Thyroid gland (tissue), 4 donors: ENCODE measurements at regions not wholly inside any gene's neighbourhood (a gene's known extent, or its start where the extent isn't known, plus 50 kb on each side); places are given as distances from the start of the nearest gene placed in this dataset.

Experiments used
- DNase-seq, 2 donors: peaks; one replicate each; pipeline ENCODE4 v3.0.0-alpha.2; 2019
- H3K27ac ChIP-seq, 3 donors: fragments of 200-600 bp; sonication (generic); 1 replicate in 2 of 3; 2 replicates in 1 of 3; pipeline ENCODE4 v1.5.1; 2016 to 2019; ENCODE audit warnings: mild to moderate bottlenecking in 1 of 3, moderate library complexity in 1 of 3
- H3K27me3 ChIP-seq: fragments of 200-600 bp; sonication (generic); one replicate; pipeline ENCODE4 v1.5.1; 2019
- H3K36me3 ChIP-seq, 2 donors: fragments of 200-600 bp; sonication (generic); one replicate each; pipeline ENCODE4 v1.5.1; 2016 to 2019
- H3K4me1 ChIP-seq, 2 donors: fragments of 200-600 bp; sonication (generic); one replicate each; pipeline ENCODE4 v1.5.1; 2017 to 2019
- H3K4me3 ChIP-seq, 3 donors: fragments of 200-600 bp; sonication (generic); replicated peaks in 1 of 3; 1 replicate in 2 of 3; 2 replicates in 1 of 3; pipeline ENCODE4 v1.5.1; 2016; ENCODE audit warnings: mild to moderate bottlenecking in 1 of 3
- H3K9me3 ChIP-seq: fragments of 200-600 bp; sonication (generic); one replicate; pipeline ENCODE4 v1.5.1; 2017
- POLR2A ChIP-seq, 2 donors: fragments of 450-650 bp; IDR thresholded peaks; one replicate each; pipeline ENCODE4 v1.6.1; 2017; ENCODE audit warnings: antibody characterized with exemption in 2 of 2, mild to moderate bottlenecking in 2 of 2, moderate library complexity in 1 of 2
- WGBS, 2 donors: methylation state at CpG; one replicate each; pipeline ENCODE4 v1.1.5; 2017; 5-methylcytosine and 5-hydroxymethylcytosine counted together
- intact Hi-C: fragments of 100-400 bp; cut with DNase I; formaldehyde crosslinking; loops from one replicate; pipeline ENCODE4 v1.15.1; 2023
- TF ChIP-seq, protein P1 (sequence below), 6 experiments: fragments of 200-600 bp in 3 of 6; fragments of 450-650 bp in 3 of 6; sonication (generic) in 3 of 6; IDR thresholded peaks; one replicate each; pipeline ENCODE4 v1.5.1; 2016 to 2019; ENCODE audit warnings: antibody characterized with exemption in 6 of 6, mild to moderate bottlenecking in 2 of 6, inconsistent platforms in 1 of 6, moderate library complexity in 1 of 6

DNA sequence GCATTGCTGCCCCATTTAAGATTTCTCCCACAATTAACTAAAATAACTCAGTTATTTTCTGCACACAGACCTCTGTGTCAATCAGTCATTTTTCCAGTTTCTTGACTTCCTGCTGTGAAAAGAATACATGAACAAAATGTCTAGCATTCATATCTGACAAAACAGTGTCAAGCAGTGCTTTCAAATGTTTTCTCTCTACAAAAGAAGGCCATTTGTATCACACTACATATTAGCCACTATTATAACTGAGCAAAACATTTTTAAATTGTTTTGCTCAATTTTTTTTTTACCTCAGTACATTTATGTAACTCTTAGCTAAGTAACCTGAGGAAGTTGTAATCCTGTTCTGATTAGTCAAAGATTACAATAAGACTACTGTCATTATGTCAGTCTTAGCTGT is 1498.5 kb upstream of the PRMT6 start:
- Histone ChIP-seq H3K4me3 (no peak overlapping the region), H3K9me3 (no peaks in the 10 kb centered on the region), H3K27ac (no peak overlapping the region), H3K27me3 (no peaks in the 10 kb centered on the region), H3K36me3 (no peaks in the 10 kb centered on the region), H3K4me1 (no peaks in the 10 kb centered on the region)
- no peak for TF ChIP-seq POLR2A (IDR thresholded peaks at IDR 0.05)
- TF ChIP-seq, protein P1, sequence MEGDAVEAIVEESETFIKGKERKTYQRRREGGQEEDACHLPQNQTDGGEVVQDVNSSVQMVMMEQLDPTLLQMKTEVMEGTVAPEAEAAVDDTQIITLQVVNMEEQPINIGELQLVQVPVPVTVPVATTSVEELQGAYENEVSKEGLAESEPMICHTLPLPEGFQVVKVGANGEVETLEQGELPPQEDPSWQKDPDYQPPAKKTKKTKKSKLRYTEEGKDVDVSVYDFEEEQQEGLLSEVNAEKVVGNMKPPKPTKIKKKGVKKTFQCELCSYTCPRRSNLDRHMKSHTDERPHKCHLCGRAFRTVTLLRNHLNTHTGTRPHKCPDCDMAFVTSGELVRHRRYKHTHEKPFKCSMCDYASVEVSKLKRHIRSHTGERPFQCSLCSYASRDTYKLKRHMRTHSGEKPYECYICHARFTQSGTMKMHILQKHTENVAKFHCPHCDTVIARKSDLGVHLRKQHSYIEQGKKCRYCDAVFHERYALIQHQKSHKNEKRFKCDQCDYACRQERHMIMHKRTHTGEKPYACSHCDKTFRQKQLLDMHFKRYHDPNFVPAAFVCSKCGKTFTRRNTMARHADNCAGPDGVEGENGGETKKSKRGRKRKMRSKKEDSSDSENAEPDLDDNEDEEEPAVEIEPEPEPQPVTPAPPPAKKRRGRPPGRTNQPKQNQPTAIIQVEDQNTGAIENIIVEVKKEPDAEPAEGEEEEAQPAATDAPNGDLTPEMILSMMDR (IDR thresholded peaks at IDR 0.05): no peak
- no peak for DNase-seq
- intact Hi-C loops: no loop called here

DNA sequence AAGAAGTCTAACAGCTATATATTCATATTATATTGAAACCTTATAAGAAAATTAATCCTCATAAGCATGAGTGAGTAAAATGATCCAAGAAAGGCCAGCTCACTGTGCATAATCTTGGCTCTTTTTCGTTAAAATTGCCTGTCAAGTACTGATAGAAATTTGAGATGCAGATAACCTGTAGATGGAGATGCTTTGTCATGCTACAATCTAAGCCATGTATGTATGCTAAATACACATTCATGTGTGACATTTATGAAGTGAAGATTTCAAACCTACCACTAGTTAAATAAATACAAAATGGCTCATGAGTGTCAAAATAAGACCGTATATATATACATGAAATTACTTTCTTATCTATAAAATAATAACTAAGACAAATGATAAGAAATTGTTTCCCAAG is 1491.5 kb upstream of the PRMT6 start:
- WGBS, 2 donors: 42% methylated on average over 2 of the region's 2 CpGs
- H3K9me3 ChIP-seq: no peaks in the 10 kb centered on the region
- TF ChIP-seq POLR2A (IDR thresholded peaks at IDR 0.05): no peak
- TF ChIP-seq, protein P1 (IDR thresholded peaks at IDR 0.05): no peak
- H3K36me3 ChIP-seq: no peaks in the 10 kb centered on the region
- no peaks in the 10 kb centered on the region for H3K27me3 ChIP-seq
- H3K4me1 ChIP-seq: no peaks in the 10 kb centered on the region
- intact Hi-C loops: no loop called here
- no peak overlapping the region for H3K27ac ChIP-seq
- no peak for DNase-seq
- no peak overlapping the region for H3K4me3 ChIP-seq

DNA sequence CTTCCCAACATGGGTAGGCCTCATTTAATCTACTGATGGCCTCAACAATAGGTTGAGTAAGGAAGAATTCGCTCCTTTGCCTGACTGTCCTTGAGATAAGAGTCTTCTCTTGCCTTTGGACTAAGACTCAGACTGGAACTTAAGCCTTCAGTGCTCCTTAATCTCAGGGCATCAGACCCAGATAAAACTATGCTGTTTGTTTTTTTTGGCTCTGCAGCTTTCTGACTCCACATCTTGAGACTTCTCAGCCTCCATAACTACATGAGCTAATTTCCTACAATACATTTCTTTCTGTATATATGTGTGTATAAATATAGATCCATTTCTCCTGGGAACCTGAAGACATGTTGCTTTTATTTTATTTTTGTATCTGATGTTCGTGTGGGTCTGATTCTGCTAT is 1470.7 kb upstream of the PRMT6 start:
- DNase-seq: no peak
- 44 to 64% methylated on average over 2 of the region's 2 CpGs for whole genome bisulfite sequencing, 2 donors
- TF ChIP-seq, protein P1 (IDR thresholded peaks at IDR 0.05): no peak
- TF ChIP-seq POLR2A (IDR thresholded peaks at IDR 0.05): no peak

DNA sequence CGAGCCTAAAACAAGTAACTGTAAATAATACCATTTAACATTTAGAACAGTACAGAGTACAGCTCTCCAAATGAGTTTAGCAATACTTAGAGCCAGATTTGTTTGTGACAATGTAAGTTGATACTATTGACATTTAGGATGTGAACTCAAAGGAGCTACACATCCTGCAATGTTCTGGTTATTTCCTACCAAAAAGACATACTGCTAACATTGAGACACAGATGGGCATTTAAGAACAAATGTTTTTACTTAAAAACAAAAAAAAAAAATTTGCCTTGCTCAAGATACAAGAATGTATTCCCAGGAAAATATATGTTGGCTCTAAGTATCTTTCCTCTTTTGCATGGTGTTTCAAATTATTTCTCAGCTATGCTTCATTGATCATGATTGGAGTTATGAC is 1464.8 kb upstream of the PRMT6 start:
- TF ChIP-seq, protein P1 (IDR thresholded peaks at IDR 0.05): no peak
- TF ChIP-seq POLR2A (IDR thresholded peaks at IDR 0.05): no peak
- Histone ChIP-seq H3K27me3 (no peaks in the 10 kb centered on the region), H3K36me3 (no peaks in the 10 kb centered on the region), H3K27ac (no peak overlapping the region), H3K4me1 (no peaks in the 10 kb centered on the region), H3K4me3 (no peak overlapping the region), H3K9me3 (no peaks in the 10 kb centered on the region)
- 64 to 74% methylated on average over 1 of the region's 1 CpG for WGBS, 2 donors
- intact Hi-C loops: no loop called here
- no peak for DNase-seq

More for the DNA sequence above, 1470.7 kb upstream of the PRMT6 start:
- no peaks in the 10 kb centered on the region for H3K4me1 ChIP-seq
- intact Hi-C loops: no loop called here
- no peak overlapping the region for H3K4me3 ChIP-seq
- no peaks in the 10 kb centered on the region for H3K9me3 ChIP-seq
- H3K27me3 ChIP-seq: no peaks in the 10 kb centered on the region
- no peak overlapping the region for H3K27ac ChIP-seq
- no peaks in the 10 kb centered on the region for H3K36me3 ChIP-seq

DNA sequence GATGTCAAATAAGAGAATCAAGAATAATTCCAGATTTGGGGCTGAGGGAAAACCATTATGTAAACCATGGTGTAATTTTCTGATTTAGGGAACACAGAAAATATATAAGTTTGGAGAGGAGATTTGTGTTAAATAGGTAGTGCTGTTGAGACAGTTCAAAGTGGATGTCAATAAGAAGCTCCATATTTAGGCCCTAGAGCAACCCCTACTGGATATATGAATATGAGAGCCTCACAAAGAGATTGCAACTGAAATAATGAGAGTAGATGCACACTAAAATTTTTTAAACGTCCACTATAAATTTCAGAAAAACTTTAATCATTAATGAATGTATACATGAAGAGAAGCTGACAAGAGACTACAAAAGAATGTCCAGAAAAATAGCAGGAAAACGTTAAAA is 1447.8 kb upstream of the PRMT6 start:
- H3K27me3 ChIP-seq: no peaks in the 10 kb centered on the region
- no peaks in the 10 kb centered on the region for H3K36me3 ChIP-seq
- H3K4me3 ChIP-seq: no peak overlapping the region
- intact Hi-C loops: no loop called here
- H3K4me1 ChIP-seq: no peaks in the 10 kb centered on the region
- TF ChIP-seq, protein P1 (IDR thresholded peaks at IDR 0.05): no peak
- no peak for TF ChIP-seq POLR2A (IDR thresholded peaks at IDR 0.05)
- no peak for DNase-seq
- no peaks in the 10 kb centered on the region for H3K9me3 ChIP-seq
- WGBS, 2 donors: 46% methylated on average over 2 of the region's 2 CpGs
- no peak overlapping the region for H3K27ac ChIP-seq
